HG03520 (cell line): ENCODE measurements at regions not wholly inside any gene's neighbourhood (a gene's known extent, or its start where the extent isn't known, plus 50 kb on each side); places are given as distances from the start of the nearest gene placed in this dataset.
"Not testable (repeated sequence)": the region's sequence is repeated elsewhere in the genome, so short reads cannot be mapped to it uniquely, and the experiment has no call there.

Source experiments
- ATAC-seq: cut with Tn5 transposase; IDR thresholded peaks from one replicate; pipeline ENCODE4 v1.9.1; 2021; ENCODE audit warnings: mild to moderate bottlenecking, moderate library complexity; ENCODE audit not compliant: unreplicated experiment

GRCh38 chr3:5899014-5899761 is 711.7 kb downstream of the EDEM1 start:
- no peak for ATAC-seq

DNA sequence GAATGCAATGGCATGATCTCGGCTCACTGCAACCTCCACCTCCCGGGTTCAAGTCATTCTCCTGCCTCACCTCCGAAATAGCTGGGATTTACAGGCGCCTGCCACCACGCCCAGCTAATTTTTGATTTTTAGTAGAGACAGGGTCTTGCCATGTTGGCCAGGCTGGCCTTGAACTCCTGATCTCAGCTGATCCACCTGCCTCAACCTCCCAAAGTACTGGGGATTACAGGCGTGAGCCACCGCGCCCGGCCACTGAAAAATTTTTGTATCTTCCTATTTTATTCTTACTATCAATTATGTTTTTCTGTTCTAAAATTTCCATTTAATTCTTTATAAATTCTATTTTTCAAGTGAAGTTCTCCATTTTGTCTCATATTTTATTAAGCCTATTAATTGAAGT is 730.4 kb downstream of the EDEM1 start:
- no peak for ATAC-seq

DNA sequence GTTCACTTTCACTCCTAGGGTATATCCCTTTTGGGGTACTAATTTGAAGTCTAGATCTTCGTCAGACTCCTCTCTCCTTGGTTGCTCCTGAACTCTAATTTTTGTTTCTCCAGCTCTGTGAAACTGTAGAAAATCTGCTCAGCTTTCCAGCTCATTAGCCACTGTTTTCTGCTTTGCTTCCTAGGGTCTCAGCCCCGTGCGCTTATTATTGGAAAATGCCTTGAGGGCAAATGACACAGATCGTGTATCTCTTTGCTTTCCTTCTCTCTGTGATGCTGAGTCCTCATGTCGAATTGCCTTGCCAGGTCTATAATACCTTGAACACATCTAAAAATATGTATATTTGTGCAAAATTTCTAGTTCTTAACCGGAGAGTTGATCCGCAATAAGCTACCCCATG is 731.1 kb downstream of the EDEM1 start:
- no peak for ATAC-seq

GRCh38 chr3:5929027-5929426 is 741.5 kb downstream of the EDEM1 start:
- no peak for ATAC-seq

GRCh38 chr3:5944061-5944460 is 756.6 kb downstream of the EDEM1 start:
- ATAC-seq: not testable (repeated sequence)

DNA sequence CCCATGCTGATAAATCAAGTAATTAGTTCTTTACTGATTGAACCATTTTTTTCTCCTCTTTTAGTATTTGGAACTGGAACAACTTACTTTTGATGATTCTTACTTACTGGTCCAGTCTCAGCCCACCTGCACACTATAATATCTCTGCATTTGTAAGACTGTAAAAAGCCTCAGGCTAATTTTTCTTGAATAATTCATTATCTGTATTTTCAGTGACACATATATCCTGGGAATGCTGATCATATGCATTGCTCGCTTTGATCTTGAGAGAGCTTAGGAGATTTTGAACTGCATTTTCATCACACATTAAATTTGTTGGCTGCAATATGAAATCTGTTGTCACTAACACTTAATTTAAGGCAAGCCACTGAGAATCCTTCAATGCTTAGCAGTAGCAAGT is 760.6 kb downstream of the EDEM1 start:
- no peak for ATAC-seq

DNA sequence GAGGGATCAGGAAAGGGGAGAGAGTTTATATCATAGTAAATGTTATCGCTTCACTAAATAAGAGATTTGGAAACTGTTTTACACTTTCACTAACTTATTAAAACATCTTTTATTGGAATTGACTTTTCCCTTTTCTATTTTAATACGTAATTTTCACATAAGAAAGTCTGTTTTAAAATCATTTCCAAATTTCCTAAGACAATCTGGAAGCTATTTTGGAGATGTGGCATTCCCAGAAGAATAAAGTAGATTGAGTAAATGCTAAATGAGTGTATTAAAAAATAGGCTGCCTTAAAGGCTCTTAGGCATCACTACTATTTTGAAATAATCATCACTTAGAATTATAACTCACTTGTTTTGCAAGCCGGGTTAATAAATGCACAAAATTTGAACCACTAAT is 763.5 kb downstream of the EDEM1 start:
- no peak for ATAC-seq

DNA sequence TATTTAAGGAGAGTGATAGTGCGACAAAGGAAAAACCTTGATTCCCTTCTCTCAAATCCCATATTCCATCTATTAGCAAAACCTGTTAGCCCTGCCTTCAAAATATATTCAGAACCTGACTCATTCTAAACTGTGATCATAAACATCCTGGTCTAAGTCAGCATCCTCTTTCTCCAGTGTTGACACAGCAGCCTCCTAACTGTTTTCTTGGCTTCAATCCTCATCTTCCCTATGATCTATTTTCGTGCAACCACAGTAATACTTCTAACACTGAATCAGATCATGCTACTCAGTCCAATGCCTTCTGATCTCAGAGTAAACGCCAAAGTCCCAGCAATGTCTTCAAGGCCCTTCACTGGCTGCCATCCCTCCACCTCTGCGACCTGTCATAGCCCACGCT is 785.1 kb downstream of the EDEM1 start:
- no peak for ATAC-seq

DNA sequence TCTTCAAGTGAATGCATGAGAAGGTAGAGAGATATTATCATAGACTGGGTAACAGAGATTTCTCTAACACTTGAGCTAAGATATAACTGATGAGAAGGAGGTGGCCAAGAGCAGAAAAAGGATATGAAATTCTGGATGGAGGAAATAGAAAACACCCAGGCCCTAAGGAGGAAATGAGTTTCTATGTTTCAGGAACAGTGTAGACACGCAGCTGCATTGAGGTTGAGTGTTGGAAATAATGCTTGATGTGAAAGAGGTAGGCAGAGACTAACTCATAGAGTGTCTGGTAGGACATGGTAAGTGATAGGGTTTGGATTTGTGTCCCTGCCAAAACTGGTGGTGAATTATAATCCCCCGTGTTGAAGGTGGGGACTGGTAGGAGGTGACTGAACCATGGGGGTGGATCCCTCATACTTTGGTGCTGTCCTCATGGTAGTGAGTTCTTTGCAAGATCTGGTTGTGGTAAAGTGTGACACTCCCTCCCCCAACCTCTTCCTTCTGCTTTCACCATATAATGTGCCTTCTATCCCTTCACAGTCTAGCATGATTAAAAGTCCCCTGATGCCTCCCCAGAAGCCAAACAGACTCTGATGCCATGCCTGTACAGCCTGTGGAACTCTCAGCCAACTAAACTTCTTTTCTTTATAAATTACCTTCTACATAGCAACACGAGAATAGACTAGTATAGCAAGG is 787.3 kb downstream of the EDEM1 start:
- no peak for ATAC-seq

DNA sequence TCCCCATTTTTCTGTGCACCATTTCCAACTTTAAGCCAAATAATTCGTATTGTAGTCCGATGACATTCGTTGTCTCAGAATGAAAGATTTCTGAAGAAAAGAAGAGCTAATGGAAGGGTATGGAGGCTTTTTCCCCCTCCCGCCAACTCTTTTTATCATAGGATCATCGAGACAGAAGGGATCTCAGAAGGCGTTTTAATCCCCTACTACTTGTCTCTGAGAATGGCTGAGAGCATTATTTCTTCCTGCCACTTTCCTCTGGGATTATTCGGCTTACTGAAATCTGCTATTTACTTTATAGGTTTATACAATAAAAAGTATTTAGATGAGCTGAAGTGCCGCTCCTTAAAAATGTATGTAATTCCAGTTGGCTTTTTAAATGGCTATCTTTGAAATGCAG is 789.8 kb downstream of the EDEM1 start:
- ATAC-seq: no peak

DNA sequence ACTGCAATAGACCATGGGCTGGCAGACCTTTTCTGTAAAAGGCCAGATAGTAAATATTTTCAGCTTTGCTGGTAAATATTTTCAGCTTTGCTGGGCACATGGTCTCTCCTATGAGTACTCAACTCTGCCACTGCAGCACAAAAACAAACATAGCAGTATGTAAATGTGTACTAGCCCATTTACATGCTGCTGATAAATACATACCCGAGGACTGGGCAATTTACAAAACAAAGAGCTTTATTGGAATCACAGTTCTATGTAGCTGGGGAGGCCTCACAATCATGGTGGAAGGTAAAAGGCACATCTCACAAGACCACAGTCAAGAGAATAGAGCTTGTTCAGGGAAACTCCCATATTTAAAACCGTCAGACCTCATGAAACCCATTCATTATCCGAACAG is 793.0 kb downstream of the EDEM1 start:
- ATAC-seq: no peak

DNA sequence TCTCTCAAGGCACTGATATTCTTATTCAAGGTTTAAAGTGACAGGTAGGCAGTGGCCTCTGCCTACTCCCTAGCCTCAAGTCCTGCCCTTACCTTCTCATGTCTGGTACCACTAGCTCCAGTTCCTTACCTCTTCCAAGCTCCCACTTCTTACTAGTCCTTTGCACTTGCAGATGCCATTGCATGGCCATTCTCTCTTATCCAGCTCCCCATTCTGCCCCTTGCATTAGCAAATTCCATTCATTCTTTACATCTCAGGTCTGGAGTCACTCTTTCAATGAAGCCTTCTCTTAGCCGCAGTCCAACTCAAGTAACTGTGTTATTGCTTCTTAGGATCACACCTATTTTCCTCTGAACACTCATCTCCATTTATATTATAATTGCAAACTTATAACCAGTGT is 807.1 kb downstream of the EDEM1 start:
- no peak for ATAC-seq

DNA sequence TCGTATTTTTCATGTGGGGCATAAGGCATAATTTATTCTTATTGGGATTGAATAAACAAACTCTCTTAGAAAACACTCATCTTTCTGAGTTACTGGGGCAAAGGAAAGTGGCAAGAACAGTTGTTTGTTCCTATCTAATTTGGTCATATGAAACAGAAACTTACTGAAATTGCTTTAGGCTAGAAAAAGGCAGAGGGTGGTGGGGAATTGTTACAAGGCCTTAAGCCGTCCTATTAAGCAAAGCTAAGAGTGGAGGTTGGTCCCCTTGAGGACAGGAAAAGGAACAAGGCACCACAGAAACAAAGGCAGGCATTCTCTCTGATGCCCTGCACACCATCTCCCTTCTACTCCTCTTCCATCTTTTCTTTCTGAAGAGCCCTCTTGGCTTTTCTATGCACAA is 830.9 kb downstream of the EDEM1 start:
- ATAC-seq: no peak

DNA sequence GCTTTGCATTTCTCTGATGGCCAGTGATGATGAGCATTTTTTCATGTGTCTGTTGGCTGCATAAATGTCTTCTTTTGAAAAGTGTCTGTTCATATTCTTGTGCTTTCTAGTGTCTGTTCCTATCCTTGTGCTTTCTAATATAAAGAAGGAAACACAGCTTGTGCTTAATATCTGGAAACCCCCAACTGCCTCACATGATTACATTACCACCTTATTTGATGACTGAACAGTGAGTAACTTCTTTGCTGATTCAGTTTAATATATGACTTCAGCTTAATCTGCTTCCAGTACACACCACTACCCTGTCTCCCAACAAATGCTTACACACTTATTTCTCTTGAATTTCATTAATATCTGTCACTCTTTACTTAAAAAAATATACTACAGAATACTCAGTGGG is 835.1 kb downstream of the EDEM1 start:
- ATAC-seq: no peak

GRCh38 chr3:6025032-6025431 is 835.9 kb upstream of the GRM7 start:
- ATAC-seq: no peak

DNA sequence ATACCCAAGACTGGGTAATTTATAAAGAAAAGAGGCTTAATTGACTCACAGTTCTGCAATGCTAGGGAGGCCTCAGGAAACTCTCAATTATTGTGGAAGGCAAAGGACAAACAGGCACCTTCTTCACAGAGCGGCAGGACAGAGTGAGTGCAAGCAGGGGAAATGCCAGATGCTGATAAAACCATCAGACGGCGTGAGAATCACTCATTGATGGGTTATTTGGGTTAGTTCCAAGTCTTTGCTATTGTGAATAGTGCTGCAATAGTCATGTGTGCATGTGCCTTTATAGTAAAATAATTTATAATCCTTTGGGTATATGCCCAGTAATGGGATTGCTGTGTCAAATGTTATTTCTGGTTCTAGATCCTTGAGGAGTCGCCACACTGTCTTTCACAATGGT is 830.3 kb upstream of the GRM7 start:
- ATAC-seq: not testable (repeated sequence)

DNA sequence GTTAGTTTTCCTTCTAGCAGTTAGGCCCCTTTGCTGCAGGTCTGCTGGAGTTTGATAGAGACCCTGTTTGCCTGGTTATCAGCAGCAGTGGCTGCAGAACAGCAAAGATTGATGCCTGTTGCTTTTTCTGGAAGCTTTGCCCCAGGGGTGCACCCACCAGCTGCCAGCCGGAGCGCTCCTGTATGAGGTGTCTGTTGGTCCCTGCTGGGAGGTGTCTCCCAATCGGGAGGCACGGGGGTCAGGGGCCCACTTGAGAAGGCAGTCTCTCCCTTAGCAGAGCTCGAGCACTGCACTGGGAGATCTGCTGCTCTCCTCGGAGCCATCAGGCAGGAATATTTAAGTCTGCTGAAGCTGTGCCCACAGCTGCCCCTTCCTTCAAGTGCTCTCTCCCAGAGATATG is 825.3 kb upstream of the GRM7 start:
- no peak for ATAC-seq

DNA sequence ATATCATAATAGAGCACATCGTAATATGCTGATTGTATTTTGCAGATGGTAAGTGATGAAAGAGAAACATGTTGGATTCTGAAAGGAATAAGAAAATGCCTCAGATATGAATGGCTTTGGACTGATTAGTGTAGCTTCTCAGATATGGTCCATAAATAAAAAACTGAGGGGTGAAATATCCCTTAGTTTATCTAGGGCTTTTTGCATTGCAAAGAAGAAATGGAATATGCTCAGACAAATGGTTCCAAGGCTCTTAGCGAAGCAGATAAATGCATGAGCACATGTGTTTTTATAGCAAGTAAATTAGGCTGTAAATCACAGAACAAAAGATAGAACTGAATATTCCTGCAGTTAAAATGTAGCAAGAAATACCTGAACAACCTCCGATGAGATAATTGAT is 820.9 kb upstream of the GRM7 start:
- no peak for ATAC-seq

- ATAC-seq: no peak
Observed at GRCh38 chr3:6041894-6042293, 819.0 kb upstream of the GRM7 start.

DNA sequence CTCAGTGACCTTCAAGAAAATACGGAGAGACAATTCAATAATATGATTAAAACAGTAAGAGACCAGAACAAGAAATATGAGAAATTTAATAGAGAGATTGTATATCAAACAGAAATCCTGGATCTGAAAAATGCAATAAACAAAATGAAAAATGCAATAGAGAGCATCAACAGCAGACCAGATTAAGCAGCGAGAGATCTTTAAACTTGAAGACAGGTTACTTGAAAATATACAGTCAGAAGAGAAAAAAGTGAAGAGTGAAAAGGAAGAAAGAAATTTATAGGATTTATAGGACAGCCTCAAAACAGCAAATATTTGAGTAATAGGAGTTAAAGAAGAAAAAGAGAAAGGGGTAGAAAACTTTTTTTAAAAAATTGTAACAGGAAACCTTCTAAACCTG is 813.9 kb upstream of the GRM7 start:
- ATAC-seq: no peak

DNA sequence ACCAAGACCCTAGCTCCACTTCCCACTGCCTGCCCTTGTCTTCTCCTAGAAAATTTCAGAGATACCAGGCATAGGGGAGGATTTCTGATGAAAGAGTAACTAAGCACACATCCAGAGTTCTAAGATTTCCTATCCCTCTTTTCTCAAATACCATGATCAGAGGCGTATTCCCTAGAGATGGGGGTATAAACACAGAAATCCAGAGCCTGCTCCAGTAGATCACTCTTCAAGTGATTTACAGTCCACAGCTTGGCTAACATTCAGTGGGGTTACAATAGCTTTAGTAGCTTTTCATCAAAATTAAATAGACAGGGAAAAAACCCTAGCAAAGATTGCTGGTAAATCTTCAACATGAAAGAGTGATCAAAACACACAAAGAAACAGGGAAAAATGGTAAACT is 800.7 kb upstream of the GRM7 start:
- ATAC-seq: no peak

- ATAC-seq: no peak
Observed at GRCh38 chr3:6062261-6063187, 798.4 kb upstream of the GRM7 start.
